ENCODE measurements at regions not wholly inside any gene's neighbourhood (a gene's known extent, or its start where the extent isn't known, plus 50 kb on each side); places are given as distances from the start of the nearest gene placed in this dataset.

DNA sequence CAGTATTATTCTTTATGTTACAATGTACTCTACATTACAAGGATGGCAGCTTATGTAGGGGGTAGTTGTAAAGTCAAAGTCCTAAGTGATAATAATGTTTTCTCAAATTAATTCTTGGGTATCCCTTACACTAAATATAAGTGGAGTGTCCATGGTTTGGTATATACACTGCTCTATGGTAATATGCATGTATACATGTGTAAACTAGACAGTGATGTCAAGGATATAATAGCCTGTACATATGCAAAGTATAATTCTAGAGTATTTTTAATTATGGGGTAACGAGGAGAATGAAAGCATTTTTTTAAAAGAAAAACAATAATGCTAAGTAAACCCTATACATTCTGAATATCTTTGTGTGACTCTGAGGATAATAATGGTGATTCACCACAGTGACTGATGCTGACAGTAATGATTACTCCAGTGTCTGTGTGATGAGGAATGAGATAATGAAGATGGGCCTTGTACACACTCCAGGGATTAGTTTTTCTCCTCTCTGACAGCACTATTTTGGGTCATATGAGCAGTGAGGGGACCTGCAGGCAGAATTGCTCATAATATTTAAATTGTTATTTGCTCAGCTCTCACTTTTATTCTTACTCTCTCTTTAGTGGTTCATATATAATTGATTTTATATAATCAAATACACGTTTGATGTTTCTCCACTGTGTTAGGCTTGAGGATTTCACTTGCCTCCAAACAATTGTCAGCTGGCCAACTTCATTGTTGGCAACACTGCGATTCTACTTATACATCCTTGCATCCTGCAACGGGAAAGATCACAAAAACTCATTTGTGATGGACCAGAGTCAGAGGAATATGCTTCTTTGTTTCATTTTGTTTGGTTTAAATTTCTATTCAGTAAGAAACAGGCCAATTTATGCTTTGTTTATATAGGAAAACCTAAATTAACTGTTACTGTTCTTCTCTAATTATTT, 88.2 kb downstream of the NREP start:
- CTCF ChIA-PET, result interaction anchor here (0.5 kb wide), 1 partner anchor 21 kb away, joined by 3 read pairs; no protein-coding TSS in a partner anchor
- TF ChIP-seq NFRKB (IDR thresholded peaks at IDR 0.05) (no peak), ARNT (IDR thresholded peaks at IDR 0.05) (no peak), ZNF384 (IDR thresholded peaks at IDR 0.05) (no peak), FOXM1 (IDR thresholded peaks at IDR 0.05; ENCODE audit: borderline replicate concordance) (no peak), FOXA1 (IDR thresholded peaks at IDR 0.05) (no peak), LEF1 (IDR thresholded peaks at IDR 0.05; ENCODE audit: borderline replicate concordance) (no peak), BHLHE40 (IDR thresholded peaks at IDR 0.05; ENCODE audit: borderline replicate concordance) (no peak), HDGF (IDR thresholded peaks at IDR 0.05; ENCODE audit: borderline replicate concordance) (no peak), SP1 (IDR thresholded peaks at IDR 0.05) (no peak)
- TF ChIP-seq, protein P1, sequence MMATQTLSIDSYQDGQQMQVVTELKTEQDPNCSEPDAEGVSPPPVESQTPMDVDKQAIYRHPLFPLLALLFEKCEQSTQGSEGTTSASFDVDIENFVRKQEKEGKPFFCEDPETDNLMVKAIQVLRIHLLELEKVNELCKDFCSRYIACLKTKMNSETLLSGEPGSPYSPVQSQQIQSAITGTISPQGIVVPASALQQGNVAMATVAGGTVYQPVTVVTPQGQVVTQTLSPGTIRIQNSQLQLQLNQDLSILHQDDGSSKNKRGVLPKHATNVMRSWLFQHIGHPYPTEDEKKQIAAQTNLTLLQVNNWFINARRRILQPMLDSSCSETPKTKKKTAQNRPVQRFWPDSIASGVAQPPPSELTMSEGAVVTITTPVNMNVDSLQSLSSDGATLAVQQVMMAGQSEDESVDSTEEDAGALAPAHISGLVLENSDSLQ (IDR thresholded peaks at IDR 0.05), result no peak
- no peak for DNase-seq (ENCODE audit: extremely low spot score)
- POLR2A ChIA-PET, result no interaction called here

DNA sequence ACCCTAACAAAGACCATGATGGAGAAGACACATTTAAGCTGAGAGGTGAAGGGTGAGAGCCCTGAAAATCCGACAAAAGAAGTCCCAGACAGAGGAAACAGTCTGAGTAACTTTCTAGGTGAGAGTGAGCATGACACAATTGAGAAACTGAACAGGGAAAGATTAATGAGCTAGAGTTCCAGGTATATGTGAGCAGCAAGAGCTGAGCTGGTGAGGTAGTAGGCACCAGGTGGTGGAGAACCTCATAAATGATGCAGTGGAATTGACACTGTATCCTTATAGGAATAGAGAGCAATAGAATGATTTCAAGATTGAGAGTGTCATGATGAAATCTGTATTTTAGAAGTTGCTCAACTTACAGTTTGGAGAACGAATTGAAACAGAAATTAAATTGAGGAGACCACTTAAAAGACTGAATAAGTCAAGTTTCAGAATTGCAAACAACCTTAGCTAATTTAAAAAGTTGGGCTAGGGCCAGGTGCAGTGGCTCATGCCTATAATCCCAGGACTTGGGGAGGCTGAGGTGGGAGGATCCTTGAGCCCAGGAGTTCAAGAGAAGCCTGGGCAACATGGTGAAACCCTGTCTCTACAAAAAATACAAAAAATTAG, 89.8 kb downstream of the NREP start:
- POLR2A ChIA-PET, result no interaction called here
- CTCF ChIA-PET, result no interaction called here
- DNase-seq (ENCODE audit: extremely low spot score), result no peak
- TF ChIP-seq CTBP1 (IDR thresholded peaks at IDR 0.05; ENCODE audit: borderline replicate concordance) (no peak), FOXM1 (IDR thresholded peaks at IDR 0.05; ENCODE audit: borderline replicate concordance) (no peak), FOXA1 (IDR thresholded peaks at IDR 0.05) (no peak), ARNT (IDR thresholded peaks at IDR 0.05) (no peak), BHLHE40 (IDR thresholded peaks at IDR 0.05; ENCODE audit: borderline replicate concordance) (no peak), L3MBTL2 (conservative IDR thresholded peaks at IDR 0.05) (no peak), NFRKB (IDR thresholded peaks at IDR 0.05) (no peak), HDGF (IDR thresholded peaks at IDR 0.05; ENCODE audit: borderline replicate concordance) (no peak), LEF1 (IDR thresholded peaks at IDR 0.05; ENCODE audit: borderline replicate concordance) (no peak), ELF4 (IDR thresholded peaks at IDR 0.05) (no peak)
- TF ChIP-seq, protein P1 (IDR thresholded peaks at IDR 0.05), result no peak

DNA sequence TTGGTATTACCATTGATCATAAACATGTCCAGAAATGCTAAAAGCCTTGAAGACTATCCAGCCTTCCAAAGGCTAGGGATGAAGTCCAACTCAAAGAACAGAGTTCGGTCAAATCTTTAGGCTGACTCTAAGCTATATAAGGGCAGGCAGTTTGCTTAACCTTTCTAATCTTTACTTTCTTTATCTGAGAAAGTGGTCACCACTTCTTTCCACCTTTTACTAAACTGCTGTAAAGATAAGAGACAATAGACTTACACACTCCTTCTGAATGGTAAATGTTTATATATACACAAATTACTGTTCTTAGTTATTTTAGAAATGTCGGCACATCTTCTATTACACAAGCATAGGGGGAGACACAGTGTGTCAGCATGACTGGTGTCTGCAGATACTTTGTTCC, 100.4 kb downstream of the NREP start:
- CTCF ChIA-PET, result no interaction called here
- POLR2A ChIA-PET, result no interaction called here
- no peak for TF ChIP-seq BHLHE40 (IDR thresholded peaks at IDR 0.05; ENCODE audit: borderline replicate concordance)
- TF ChIP-seq HDGF (IDR thresholded peaks at IDR 0.05; ENCODE audit: borderline replicate concordance), result no peak
- no peak for TF ChIP-seq FOXK2 (IDR thresholded peaks at IDR 0.05)
- no peak for TF ChIP-seq CTBP1 (IDR thresholded peaks at IDR 0.05; ENCODE audit: borderline replicate concordance)
- TF ChIP-seq LEF1 (IDR thresholded peaks at IDR 0.05; ENCODE audit: borderline replicate concordance), result no peak
- no peak for TF ChIP-seq NFRKB (IDR thresholded peaks at IDR 0.05)
- TF ChIP-seq, protein P1 (IDR thresholded peaks at IDR 0.05), result no peak
- no peak for TF ChIP-seq ARNT (IDR thresholded peaks at IDR 0.05)
- TF ChIP-seq TARDBP (IDR thresholded peaks at IDR 0.05), result no peak
- TF ChIP-seq L3MBTL2 (conservative IDR thresholded peaks at IDR 0.05), result no peak
- no peak for TF ChIP-seq ELF4 (IDR thresholded peaks at IDR 0.05)
- no peak for TF ChIP-seq SUZ12 (IDR thresholded peaks at IDR 0.05)
- no peak for TF ChIP-seq FOXA1 (IDR thresholded peaks at IDR 0.05)
- TF ChIP-seq FOXM1 (IDR thresholded peaks at IDR 0.05; ENCODE audit: borderline replicate concordance), result no peak
- no peak for TF ChIP-seq ZNF384 (IDR thresholded peaks at IDR 0.05)
- no peak for TF ChIP-seq SP1 (IDR thresholded peaks at IDR 0.05)
- DNase-seq (ENCODE audit: extremely low spot score), result no peak

DNA sequence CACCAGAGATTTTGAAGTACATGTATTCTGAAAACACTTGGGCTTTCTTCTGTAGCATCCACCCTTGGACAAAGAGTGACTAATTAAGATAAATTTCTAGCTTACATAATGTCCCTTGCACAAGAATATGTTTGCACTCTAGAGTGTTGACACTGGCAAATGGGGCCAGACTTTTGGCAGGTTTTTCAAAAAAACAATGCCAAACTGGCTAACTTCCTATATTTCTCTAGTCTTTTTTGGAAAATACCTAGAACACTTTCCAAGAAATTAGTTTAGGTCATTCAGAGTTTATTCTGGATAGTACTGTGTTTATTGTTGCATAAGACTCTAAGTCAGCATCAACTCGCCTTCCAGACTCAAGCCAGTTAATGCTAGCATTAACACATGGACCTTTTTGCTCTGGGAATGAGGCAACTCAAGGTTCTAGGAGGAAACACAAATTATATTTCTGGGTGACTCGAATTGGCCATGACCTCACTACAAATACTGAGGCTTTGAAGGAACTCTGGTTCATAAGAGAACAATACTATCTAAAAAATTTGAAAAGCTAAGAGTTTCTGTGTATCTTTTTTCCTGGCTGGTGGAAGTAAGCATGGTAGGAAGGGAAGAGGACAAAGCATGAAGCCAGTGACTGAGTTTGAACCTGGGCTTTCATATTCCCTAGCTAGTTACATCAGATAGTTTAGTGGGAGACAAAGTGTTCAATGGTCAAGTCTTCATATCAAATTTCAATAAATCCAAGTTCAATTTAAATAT, 101.6 kb downstream of the NREP start:
- DNase-seq (ENCODE audit: extremely low spot score), result no peak
- ChIA-PET POLR2A (no interaction called here), CTCF (no interaction called here)
- TF ChIP-seq FOXA1 (IDR thresholded peaks at IDR 0.05) (no peak), ARNT (IDR thresholded peaks at IDR 0.05) (no peak), SUZ12 (IDR thresholded peaks at IDR 0.05) (no peak), SP1 (IDR thresholded peaks at IDR 0.05) (no peak), NFRKB (IDR thresholded peaks at IDR 0.05) (no peak), BHLHE40 (IDR thresholded peaks at IDR 0.05; ENCODE audit: borderline replicate concordance) (no peak), ELF4 (IDR thresholded peaks at IDR 0.05) (no peak), L3MBTL2 (conservative IDR thresholded peaks at IDR 0.05) (no peak), ZNF384 (IDR thresholded peaks at IDR 0.05) (no peak), CTBP1 (IDR thresholded peaks at IDR 0.05; ENCODE audit: borderline replicate concordance) (no peak), FOXK2 (IDR thresholded peaks at IDR 0.05) (no peak), HDGF (IDR thresholded peaks at IDR 0.05; ENCODE audit: borderline replicate concordance) (no peak), TARDBP (IDR thresholded peaks at IDR 0.05) (no peak), LEF1 (IDR thresholded peaks at IDR 0.05; ENCODE audit: borderline replicate concordance) (no peak), FOXM1 (IDR thresholded peaks at IDR 0.05; ENCODE audit: borderline replicate concordance) (no peak)
- TF ChIP-seq, protein P1 (IDR thresholded peaks at IDR 0.05), result no peak
